GM21528 (cell line): ENCODE measurements at regions not wholly inside any gene's neighbourhood (a gene's known extent, or its start where the extent isn't known, plus 50 kb on each side); places are given as distances from the start of the nearest gene placed in this dataset.
"Not testable (repeated sequence)": the region's sequence is repeated elsewhere in the genome, so short reads cannot be mapped to it uniquely, and the experiment has no call there.

ENCODE experiments used
- ATAC-seq: cut with Tn5 transposase; IDR thresholded peaks from one replicate; pipeline ENCODE4 v1.9.1; 2021; ENCODE audit warnings: mild to moderate bottlenecking, moderate library complexity; ENCODE audit not compliant: unreplicated experiment, low FRiP score

DNA sequence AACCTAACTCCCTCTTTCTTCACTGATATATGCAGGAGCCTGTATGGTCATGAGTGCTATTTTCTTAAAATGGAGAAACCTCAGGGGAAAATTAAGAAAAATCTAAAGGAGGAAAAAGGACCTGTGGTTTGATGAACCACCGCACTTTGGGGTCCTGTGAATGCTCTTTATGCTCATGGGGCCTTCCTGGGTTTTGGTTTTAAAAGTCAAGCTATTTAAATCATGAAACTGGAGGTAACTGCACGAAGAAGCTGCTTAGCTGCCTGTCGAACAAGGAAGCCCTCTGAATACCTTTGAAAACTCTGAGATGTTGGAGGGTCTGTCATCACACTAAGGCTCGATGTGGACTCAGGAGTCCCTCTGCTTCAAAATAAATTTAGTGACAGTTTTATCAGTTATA lies 564.5 kb upstream of the ADAMTS16 start:
- no peak for ATAC-seq

DNA sequence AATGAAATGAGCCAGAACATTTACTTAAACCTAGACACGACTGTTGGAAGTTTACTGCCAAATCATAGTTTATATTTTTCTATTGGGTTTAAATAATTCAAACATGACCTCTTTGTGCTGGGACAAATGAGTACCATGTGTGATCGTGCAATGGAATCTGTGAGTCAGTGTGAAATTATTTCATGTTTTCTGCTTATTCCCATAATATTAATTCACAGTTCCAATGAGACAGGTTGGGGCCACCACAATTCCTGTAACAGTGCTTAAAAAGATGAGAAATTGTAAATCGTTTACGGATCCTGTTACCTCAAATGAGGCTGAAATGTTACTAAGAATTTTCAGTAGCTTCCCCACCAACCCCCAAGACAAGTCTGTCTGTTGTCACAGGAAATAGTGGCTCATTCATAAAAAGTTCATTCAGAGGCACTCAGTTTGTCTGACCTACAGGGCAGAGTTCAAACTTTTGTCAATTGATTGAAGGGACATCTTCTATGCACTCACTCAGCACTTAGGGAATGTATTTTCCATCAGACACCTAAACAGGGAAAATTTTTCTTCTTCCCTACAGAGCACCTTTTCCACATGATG lies 563.9 kb upstream of the ADAMTS16 start:
- ATAC-seq, result no peak

DNA sequence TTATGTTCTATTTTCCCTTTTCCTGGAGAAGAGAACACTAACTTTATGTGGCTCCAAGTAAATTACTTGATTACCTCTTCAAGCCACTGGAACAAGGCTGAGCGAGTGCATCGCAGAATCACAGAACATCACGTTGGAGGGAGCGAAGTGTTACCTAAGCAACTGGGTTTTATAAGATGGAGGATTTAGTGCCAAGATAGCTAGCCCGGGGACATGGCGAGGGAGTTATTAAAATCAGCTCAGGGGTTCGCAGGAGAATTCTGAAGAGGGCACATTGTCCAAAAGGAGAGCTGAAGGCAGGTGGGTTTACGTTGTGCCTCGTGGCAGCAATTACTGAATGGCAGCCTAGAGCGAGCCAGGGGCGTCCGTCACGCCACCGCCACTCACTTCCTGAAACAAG lies 563.2 kb upstream of the ADAMTS16 start:
- no peak for ATAC-seq

DNA sequence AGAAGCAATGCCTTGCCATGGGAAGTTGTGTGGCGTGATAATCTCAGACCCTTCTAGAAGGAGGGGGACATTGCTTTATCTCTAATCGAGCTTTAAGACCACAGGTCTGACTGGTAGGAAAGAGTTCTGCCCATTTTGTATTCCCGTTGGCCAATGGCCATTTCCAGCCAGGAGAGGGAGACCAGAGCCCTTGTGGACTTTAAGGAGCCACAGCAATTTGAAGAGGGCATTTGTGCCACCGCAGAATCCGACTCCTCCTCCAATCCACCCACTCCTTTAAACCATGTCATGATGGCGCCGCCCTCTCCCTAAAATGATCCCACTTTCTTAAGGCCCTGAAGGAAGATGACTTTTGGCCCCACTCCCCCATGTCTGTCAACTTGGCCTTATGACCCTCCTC lies 560.5 kb upstream of the ADAMTS16 start:
- no peak for ATAC-seq

DNA sequence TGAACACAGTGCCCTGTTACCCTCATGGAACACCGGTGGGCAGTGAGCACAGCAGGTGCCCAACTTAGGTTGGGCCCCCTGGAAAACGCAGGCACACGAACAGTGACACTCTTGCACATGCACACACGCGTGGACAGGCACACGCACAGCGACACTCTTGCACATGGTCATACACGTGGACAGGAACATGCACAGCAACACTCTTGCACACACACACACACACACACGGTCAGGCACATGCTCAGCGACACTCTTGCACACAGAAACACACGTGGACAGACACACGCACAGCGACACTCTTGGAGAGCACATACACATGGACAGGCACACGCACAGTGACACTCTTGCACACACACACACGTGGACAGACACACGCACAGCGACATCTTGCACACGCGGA lies 559.4 kb upstream of the ADAMTS16 start:
- no peak for ATAC-seq

DNA sequence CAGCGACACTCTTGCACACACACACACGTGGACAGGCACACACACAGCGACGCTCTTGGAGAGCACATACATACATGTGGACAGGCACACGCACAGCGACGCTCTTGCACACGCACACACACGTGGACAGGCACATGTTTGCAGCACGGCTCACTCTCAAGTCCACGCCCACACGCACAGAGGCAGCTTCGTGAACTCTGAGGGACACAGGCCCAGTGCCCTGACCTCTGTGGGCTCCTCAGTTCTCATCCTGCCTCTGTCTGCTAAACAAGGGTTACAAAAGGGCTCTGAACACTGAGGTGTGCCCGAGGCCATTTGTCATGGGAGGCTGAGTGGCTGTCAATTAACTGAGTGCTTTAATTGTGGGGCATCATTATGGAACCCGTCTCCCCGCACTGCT lies 558.8 kb upstream of the ADAMTS16 start:
- ATAC-seq, result no peak

DNA sequence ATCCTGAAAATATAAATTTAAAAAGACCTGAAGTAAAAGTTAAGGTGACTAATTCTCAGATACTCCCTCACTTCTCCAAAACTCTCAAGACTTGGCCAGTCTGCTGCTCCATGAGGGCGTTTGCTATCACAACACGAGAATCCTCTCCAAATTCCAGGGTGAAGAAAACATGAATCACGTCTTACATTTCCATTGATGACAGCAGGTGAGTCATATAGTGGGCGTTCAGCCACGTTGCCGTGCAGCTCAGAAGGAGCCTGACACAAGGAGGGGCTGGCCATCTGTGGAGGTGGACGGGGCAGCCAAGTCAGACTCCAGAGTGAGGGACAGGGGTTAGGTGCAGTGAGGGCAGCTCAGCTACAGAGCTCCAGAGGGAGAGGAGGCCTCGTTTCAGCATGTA lies 555.1 kb upstream of the ADAMTS16 start:
- no peak for ATAC-seq

DNA sequence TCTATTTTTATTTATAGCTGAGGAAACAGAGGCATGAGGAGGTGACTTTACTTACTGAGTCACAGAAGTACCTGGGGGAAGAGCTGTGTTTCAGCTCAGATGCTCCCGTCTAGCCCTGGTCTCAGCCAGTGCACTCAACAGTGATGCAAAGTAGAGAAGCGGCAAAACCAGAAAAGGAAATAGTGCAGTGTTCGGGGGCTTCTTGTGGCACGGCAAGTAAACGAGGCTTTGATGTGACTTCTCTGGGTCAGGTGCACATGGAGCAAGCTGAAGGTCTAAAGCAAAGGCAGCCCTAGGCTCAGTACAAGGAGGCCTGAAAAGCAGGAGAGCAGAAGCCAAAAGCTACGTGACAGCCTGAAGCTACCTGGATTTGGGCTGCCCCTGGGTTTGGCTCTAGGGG lies 526.7 kb upstream of the ADAMTS16 start:
- no peak for ATAC-seq

DNA sequence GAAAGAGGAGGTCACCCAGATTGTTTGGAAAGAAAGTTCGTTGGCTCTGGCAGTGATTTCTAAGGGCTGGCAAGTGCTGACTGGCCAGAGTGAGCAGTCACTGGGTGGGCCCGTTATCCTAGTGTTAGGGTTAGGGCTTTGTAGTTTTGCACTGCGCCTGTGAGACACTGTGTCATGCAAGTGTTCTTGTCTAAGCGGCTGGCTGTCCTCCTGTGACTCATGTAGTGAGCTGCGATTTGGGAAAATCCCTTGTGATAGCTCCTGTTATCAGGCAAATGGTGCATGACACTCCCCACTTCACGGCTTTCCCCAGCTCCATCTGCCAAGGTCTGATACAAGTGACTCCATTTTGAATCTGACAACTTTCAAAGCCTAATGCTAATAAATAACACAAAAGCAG lies 526.0 kb upstream of the ADAMTS16 start:
- ATAC-seq, result no peak

DNA sequence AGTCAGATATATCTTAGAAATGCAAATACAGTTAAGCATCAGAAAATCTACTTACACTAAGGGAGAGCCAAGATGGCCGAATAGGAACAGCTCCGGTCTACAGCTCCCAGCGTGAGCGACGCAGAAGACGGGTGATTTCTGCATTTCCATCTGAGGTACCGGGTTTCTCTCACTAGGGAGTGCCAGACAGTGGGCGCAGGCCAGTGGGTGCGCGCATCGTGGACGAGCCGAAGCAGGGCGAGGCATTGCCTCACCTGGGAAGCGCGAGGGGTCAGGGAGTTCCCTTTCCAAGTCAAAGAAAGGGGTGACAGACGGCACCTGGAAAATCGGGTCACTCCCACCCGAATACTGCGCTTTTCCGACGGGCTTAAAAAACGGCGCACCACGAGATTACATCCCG lies 524.8 kb upstream of the ADAMTS16 start:
- ATAC-seq, result not testable (repeated sequence)

DNA sequence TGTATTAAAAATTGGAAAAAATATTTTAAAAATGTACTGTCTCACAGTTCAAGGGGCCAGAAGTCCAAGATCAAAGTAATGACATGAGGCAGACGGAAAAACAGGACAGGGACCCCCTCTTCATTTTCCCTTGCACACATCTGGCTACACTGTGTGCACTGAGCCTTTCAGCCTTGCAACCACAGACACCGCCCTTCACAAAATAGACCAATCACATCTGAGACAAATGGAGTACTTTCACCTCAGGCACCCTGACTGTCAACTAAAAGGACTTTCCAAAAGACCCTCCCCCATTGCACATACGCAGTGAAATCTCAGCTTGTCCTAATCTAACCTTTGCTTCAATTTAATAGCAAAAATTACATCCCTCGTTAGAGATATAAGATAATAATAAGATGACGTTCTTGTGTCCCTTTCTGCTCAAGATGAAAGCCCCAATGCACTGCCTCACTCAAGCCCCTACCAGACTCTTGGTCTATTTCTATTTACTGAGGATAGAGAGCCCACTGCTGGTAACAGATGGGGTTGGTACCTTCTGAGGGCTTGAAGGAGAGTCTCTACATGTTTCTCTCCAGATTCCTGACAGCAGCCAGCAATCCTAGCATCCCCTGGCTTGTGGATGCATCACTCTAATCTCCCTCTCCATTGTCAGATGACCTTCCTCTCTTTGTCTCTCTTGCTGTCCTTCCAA lies 514.8 kb upstream of the ADAMTS16 start:
- ATAC-seq, result no peak

DNA sequence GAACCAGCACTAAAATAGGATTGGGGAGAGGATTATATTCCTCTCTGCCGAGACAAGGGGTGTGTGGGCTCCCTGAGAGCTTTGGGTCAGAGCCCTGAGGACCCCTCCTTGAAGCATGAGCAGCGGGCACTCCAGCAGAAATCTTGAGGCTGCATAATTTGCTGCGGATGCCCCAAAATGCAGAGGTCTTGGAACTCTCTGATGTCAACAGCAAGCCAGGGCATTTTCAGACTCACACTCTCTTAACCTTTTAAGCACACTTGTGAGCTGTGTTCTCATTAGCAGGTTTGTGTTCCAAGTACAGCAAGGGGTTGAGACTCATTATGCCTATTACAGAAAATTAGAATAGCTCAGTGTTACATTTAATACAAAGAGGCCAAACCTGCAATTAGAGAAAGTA lies 513.0 kb upstream of the ADAMTS16 start:
- ATAC-seq, result no peak

DNA sequence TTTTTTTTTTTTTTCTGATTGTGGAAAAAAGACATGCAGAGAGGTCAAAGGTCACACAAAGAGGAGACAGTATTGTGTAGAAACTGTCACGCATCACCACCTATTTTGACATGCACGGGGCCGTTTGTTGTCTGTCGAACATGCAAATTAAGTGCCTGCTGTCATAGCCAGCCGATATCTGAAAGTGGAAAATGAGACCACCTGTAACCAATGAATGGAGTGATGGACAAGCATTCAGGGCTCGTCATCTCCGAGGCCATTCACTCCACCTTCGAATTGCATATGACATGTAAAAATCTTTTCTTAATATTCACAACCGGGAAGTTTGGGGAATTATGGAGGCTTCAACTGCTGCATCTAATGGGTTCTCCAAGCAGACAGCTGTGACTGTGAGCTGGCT lies 512.2 kb upstream of the ADAMTS16 start:
- no peak for ATAC-seq

DNA sequence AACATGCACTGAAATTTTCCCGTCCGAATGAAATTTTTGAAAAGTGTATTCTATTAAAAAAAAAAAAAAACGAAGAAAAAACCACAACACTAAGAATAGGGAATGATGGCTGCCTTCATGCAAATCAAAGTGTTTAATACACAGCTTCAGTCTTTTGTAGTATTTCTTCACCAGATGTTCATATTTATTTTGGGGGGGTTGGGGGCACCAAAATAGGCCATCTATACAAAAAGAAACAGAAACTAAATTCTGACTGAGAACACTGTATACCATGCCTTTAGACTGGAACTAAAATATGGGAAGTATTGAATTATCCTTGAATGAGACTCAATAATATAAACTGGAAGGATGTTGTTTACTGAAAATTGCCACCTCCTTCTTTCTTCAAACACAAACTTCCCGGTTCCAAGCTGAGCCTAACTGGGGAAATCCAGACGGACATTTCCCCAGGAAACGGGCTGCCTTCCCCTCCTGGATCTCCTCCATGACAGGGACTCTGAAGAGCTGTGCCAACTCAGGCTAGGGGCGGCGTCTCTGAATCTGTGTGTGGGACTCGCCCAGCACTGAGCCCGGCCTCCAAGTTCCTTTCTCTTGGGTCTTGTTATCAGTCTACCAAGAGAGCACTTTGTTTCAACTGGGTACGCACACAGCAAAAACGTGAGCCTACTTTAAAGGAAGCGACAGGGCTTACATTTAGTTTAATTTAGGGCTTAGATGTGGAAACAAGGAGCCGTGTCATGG lies 511.3 kb upstream of the ADAMTS16 start:
- no peak for ATAC-seq

DNA sequence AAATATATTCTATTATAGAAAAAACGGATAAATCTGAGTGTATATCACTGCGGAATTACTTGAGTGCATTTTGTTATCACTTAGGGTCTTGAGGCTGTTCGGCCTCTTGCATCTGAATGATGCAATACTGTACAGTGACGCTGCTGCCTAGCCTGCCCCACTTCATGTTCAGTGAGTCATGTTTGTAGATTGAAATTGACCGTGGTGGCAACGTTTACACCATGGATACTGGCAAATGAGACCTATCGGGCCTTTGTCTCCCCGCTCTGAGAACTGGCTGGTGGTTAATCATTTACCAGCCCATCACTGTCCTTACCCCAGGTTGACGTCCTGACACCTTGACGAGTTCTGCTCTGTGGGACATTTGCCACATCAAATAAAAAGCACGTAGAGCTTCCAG lies 510.1 kb upstream of the ADAMTS16 start:
- no peak for ATAC-seq

DNA sequence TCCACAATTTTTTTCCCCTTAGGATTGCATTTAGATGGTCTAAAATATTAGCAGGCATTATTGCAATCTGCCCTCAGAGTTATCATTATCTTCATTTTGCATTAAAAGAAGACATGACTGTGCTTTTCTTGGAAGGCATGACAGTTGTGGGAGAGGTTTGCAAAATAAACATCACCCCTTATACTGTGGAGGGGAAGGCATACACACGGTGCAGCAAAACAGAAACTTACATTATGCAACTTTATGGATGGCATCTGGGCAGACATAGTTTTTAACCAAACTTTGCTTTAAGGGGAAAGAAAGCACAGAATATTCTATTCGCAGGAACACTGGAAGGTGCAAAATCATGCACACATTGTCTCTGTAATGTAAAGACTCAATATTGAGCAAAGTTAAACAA lies 505.8 kb upstream of the ADAMTS16 start:
- no peak for ATAC-seq

DNA sequence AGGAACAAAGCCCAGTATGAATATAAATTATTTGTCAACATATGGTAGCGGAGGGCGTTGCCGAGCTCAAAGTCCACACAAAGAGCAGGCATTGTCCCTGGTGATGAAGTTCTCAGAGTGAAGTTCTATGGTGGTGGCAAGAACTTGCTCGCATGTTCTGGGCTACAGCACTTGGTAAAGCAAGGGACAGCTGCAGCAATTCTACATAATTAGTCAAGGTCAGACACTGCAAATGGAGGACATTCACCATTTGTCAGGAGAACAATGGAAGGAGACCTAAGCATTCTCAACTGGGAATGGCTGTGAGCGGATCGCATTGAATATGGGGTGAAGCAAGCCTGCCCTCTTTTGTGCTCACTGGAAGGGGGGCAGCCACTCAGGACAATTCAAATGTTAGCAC lies 503.8 kb upstream of the ADAMTS16 start:
- no peak for ATAC-seq

DNA sequence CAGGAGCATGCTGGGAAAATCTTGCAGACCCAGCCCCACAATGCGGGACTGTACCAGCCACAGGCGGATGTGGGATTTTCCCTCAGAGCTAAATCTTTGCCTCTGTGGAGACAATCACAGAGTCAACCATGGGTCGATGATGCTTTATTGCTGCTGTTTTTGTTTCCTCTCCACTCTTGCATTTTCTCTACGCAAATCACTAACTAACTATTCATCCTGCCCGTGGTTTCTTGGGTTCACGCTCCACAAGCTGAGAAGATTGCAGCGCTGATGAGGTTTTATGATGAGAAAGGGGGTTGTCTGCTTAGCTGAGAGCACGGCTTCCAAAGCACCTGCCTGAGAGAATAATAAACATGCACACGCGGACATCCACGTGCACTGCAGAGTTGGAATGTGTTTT lies 500.2 kb upstream of the ADAMTS16 start:
- ATAC-seq, result no peak

DNA sequence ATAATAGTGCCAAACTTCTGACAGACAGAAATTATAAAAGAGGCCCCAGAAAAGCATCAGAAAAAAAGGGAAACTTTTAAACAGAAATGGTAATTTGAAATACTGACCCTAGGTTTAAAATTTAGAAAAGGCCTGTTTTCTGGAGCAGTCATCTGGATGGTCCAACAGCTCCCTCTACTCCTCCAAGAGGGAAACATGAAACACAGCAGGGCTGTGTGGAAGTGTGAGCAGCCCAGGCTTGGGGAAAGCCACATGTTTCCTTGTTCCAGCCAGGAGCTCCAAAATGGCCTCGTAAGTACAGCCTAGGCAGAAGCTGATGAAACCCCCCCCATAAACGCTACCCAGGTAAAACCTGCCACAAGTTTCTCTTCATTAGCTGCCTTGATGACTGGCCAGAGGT lies 499.3 kb upstream of the ADAMTS16 start:
- no peak for ATAC-seq

DNA sequence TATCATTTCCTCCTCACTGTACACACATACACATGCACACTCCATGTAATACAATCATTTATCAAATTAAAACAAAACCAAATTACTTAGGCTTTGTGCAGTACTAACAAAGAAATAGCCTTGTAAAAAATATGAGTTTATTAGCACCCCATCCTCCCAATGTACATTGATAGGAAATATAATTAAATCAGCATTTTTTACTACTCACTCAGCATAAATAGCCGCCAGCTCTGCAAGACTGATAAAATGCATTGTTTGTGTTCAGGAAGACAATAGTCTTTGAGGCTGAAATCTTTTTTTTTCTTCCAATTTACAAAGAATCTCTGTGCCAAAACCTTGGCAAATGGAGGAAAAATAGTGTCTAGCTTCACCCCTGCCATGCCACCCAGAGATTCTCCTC lies 497.6 kb upstream of the ADAMTS16 start:
- no peak for ATAC-seq

DNA sequence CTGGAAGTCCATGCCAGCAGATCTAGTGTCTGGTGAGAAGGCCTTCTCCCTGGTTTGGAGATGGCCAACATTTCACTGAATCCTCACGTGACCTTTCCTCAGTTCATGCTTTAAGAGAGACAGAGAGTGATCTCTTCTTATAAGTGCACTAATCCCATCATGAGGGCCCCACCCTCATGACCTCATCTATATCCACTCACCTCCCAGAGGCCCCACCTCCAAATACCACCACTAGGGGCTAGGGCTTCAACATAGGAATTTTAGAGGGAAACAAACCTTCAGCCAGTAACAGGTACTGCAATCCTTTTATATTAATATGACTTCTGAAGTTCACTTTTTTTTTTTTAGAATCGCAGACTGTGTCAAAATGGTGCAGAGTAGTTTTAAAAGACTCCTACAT lies 496.9 kb upstream of the ADAMTS16 start:
- no peak for ATAC-seq

DNA sequence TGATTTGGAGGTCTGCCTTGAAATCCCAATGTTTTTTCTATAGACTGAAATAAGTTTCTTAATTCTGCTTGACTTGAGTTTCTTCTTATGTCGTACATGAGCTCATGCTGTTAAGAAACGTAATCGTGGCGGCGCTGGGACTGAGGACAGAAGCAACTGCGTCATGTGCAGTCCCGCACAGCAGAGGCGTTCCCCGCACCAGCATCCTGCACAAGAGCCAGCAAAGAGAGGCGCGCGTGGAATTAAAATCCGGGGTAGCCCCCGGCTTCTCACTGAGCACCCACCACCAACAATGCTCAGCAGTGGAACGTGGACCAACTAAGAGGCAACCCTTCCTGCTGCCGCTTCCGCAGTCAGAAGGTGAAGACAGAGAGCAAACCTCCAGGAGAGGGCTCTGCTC lies 496.2 kb upstream of the ADAMTS16 start:
- no peak for ATAC-seq
